T-helper 2 cell (primary cell): ENCODE measurements at regions not wholly inside any gene's neighbourhood (a gene's known extent, or its start where the extent isn't known, plus 50 kb on each side); places are given as distances from the start of the nearest gene placed in this dataset.
A peak's percentile ranks its signal among the peaks of the same experiment; 100 is the strongest.

Source experiments
- DNase-seq, 5 experiments: peaks; one replicate each; pipeline versions ENCODE4 v3.0.0 to v3.0.0-alpha.2; 2012 to 2022

- DNase-seq, result no peak
These were observed 326.8 kb downstream of the TCERG1L start for GRCh38 chr10:130984686-130985085.

GRCh38 chr10:130985158-130985753 is 326.3 kb downstream of the TCERG1L start:
- no peak for DNase-seq

- no peak for DNase-seq
These were observed 324.7 kb downstream of the TCERG1L start for GRCh38 chr10:130986846-130987245.

- DNase-seq, result no peak
These were observed 324.1 kb downstream of the TCERG1L start for GRCh38 chr10:130987401-130987800.

GRCh38 chr10:130989670-130990232 is 321.8 kb downstream of the TCERG1L start:
- no peak for DNase-seq

- no peak for DNase-seq
These were observed 321.0 kb downstream of the TCERG1L start for GRCh38 chr10:130990486-130990885.

GRCh38 chr10:130992802-130993523 is 318.6 kb downstream of the TCERG1L start:
- no peak for DNase-seq

GRCh38 chr10:130993612-130994011 is 317.9 kb downstream of the TCERG1L start:
- DNase-seq, result no peak

GRCh38 chr10:130994191-130994590 is 317.3 kb downstream of the TCERG1L start:
- DNase-seq, result no peak

- no peak for DNase-seq
These were observed 316.7 kb downstream of the TCERG1L start for GRCh38 chr10:130994845-130995244.

- DNase-seq, result no peak
These were observed 314.1 kb downstream of the TCERG1L start for GRCh38 chr10:130997267-130998045.

- no peak for DNase-seq
These were observed 313.5 kb downstream of the TCERG1L start for GRCh38 chr10:130998046-130998435.

- DNase-seq, result no peak
These were observed 312.9 kb downstream of the TCERG1L start for GRCh38 chr10:130998642-130999041.

GRCh38 chr10:130999376-131000202 is 311.9 kb downstream of the TCERG1L start:
- no peak for DNase-seq

- DNase-seq, result no peak
These were observed 311.3 kb downstream of the TCERG1L start for GRCh38 chr10:131000244-131000643.

GRCh38 chr10:131000743-131001142 is 310.8 kb downstream of the TCERG1L start:
- no peak for DNase-seq

- DNase-seq, result no peak
These were observed 310.1 kb downstream of the TCERG1L start for GRCh38 chr10:131001438-131001837.

- peak in 1 of 5 experiments; percentile 34 for DNase-seq
These were observed 309.3 kb downstream of the TCERG1L start for GRCh38 chr10:131002031-131002861.

GRCh38 chr10:131003455-131003854 is 308.1 kb downstream of the TCERG1L start:
- no peak for DNase-seq

GRCh38 chr10:131004276-131004675 is 307.2 kb downstream of the TCERG1L start:
- no peak for DNase-seq

- DNase-seq, result no peak
These were observed 304.9 kb downstream of the TCERG1L start for GRCh38 chr10:131006458-131007256.
